ENCODE measurements at regions not wholly inside any gene's neighbourhood (a gene's known extent, or its start where the extent isn't known, plus 50 kb on each side); places are given as distances from the start of the nearest gene placed in this dataset.

DNA sequence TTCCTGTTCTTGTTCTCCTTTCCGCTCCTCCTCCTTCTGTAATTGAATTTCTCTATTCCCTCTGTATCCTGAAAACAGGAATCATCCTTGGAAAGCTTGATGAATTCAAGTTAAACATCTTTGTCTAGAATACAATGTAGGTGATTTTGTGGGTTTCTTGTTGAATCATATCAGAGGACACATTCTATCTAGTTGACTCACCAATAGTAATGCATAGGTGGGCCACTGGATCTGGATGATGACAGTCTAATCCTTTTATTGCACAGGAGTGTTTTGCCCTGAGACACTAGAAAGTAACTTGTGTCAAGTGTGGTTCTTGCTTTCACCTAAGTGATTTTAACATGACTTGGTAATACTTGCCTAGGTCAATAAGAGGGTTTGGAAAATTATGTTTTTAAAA is 164.3 kb downstream of the RFPL4B start:
- TF ChIP-seq, protein P1, sequence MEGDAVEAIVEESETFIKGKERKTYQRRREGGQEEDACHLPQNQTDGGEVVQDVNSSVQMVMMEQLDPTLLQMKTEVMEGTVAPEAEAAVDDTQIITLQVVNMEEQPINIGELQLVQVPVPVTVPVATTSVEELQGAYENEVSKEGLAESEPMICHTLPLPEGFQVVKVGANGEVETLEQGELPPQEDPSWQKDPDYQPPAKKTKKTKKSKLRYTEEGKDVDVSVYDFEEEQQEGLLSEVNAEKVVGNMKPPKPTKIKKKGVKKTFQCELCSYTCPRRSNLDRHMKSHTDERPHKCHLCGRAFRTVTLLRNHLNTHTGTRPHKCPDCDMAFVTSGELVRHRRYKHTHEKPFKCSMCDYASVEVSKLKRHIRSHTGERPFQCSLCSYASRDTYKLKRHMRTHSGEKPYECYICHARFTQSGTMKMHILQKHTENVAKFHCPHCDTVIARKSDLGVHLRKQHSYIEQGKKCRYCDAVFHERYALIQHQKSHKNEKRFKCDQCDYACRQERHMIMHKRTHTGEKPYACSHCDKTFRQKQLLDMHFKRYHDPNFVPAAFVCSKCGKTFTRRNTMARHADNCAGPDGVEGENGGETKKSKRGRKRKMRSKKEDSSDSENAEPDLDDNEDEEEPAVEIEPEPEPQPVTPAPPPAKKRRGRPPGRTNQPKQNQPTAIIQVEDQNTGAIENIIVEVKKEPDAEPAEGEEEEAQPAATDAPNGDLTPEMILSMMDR (IDR thresholded peaks at IDR 0.05) = no peak
- H3K4me2 ChIP-seq (ENCODE audit: low read length) = no peak overlapping the region
- H3K27ac ChIP-seq = no peak overlapping the region
- H3K4me1 ChIP-seq = no peaks in the 10 kb centered on the region
- H3K9ac ChIP-seq = no peak overlapping the region
- H3K9me3 ChIP-seq (ENCODE audit: control insufficient read depth, low read length) = no peaks in the 10 kb centered on the region
- H2AFZ ChIP-seq = no peak overlapping the region
- no peaks in the 10 kb centered on the region for H3K36me3 ChIP-seq (ENCODE audit: control insufficient read depth, insufficient read depth, low read length)
- no peaks in the 10 kb centered on the region for H3K79me2 ChIP-seq
- H3K27me3 ChIP-seq (ENCODE audit: control insufficient read depth, insufficient read depth, low read length) = no peaks in the 10 kb centered on the region
- H3K4me3 ChIP-seq (ENCODE audit: low read depth, low read length) = no peak overlapping the region

DNA sequence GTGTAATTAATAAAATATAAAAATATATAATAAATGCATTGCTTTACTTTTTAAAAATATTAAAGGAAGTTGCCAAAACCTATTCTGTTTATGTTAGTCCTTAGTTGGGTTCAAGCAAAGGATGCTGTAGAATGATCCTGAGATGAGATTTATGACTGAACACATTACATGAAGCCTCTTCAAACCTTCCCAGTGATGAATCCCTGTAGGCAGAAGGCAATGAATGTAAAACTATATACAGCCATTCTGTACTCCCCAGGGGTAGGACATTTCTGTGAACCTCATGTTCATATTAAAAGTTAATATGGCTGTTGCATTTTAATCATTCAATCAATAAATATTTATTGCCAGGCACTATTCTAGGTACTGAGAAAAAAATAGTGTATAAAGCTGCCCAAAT is 166.0 kb downstream of the RFPL4B start:
- Histone ChIP-seq H3K9ac (no peak overlapping the region), H3K4me3 (ENCODE audit: low read depth, low read length) (no peak overlapping the region)

DNA sequence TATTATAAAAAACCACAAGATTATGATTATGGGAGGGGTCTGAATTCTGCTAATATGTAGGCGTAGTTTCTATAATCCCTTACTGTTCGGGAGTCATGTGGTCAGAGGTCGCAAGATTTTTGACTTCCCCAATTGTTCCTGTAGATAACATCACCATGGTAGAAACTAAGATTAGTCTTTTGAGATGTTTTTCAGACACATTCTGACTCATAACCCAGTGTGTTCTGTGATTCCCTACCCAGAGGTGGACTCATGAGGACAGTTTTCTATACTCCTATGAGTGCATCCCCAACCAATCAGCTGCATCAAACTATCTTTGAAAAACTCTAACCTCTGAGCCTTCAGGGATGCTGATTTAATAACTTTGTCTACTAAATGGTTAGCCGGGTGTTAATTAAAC is 175.5 kb downstream of the RFPL4B start:
- Histone ChIP-seq H3K9ac (no peak overlapping the region), H3K36me3 (ENCODE audit: control insufficient read depth, insufficient read depth, low read length) (no peaks in the 10 kb centered on the region), H3K4me1 (no peaks in the 10 kb centered on the region), H3K4me3 (ENCODE audit: low read depth, low read length) (no peak overlapping the region), H3K27ac (no peak overlapping the region), H2AFZ (no peak overlapping the region), H3K9me3 (ENCODE audit: control insufficient read depth, low read length) (no peaks in the 10 kb centered on the region), H3K27me3 (ENCODE audit: control insufficient read depth, insufficient read depth, low read length) (no peaks in the 10 kb centered on the region), H3K79me2 (no peaks in the 10 kb centered on the region), H3K4me2 (ENCODE audit: low read length) (no peak overlapping the region)
- TF ChIP-seq, protein P1 (IDR thresholded peaks at IDR 0.05) = no peak

More for the DNA sequence above, 166.0 kb downstream of the RFPL4B start:
- Histone ChIP-seq H3K4me1 (no peaks in the 10 kb centered on the region), H2AFZ (no peak overlapping the region), H3K4me2 (ENCODE audit: low read length) (no peak overlapping the region), H3K79me2 (no peaks in the 10 kb centered on the region), H3K27me3 (ENCODE audit: control insufficient read depth, insufficient read depth, low read length) (no peaks in the 10 kb centered on the region), H3K27ac (no peak overlapping the region), H3K9me3 (ENCODE audit: control insufficient read depth, low read length) (no peaks in the 10 kb centered on the region), H3K36me3 (ENCODE audit: control insufficient read depth, insufficient read depth, low read length) (no peaks in the 10 kb centered on the region)
- TF ChIP-seq, protein P1 (IDR thresholded peaks at IDR 0.05) = no peak

DNA sequence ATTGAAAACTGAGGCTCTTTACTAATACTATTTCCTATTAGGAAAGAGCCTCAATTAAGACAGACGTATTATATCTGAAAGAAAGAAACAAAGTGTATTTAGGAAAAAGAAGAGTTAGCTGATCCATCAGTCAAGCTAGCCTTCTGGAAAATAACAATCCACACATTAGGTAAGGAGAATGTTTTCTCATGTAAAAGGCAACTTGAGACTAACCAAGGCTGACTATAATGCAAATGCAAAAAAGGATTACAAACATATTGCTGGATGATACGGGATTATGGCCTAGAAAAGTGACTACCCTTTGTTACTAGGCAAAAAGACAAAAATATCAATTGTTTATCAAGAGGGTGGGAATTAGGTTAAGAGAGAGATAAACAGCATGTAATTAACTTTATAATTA is 176.9 kb downstream of the RFPL4B start:
- Histone ChIP-seq H3K27me3 (ENCODE audit: control insufficient read depth, insufficient read depth, low read length) (no peaks in the 10 kb centered on the region), H3K36me3 (ENCODE audit: control insufficient read depth, insufficient read depth, low read length) (no peaks in the 10 kb centered on the region), H3K4me3 (ENCODE audit: low read depth, low read length) (no peak overlapping the region), H3K4me2 (ENCODE audit: low read length) (no peak overlapping the region), H3K9me3 (ENCODE audit: control insufficient read depth, low read length) (no peaks in the 10 kb centered on the region), H3K79me2 (no peaks in the 10 kb centered on the region), H2AFZ (no peak overlapping the region), H3K9ac (no peak overlapping the region), H3K27ac (no peak overlapping the region), H3K4me1 (no peaks in the 10 kb centered on the region)
- TF ChIP-seq, protein P1 (IDR thresholded peaks at IDR 0.05) = no peak

DNA sequence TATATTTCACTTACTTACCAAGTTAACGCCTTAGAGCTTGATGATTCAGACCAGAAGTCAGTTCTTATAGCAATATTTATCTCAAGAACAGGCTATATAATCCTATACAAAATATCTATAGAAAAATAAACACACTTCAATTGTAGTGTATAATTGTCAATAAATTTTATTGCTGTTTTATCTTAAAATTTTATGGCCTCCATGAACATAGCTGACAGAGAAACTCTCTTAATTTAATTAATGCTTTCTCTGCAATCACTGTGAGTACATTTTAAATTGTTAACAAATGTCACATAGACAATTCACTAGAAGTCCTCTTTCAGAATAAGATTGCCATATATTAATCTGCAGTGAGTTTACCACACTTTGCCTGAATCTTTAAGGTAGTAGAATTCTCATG is 178.6 kb downstream of the RFPL4B start:
- Histone ChIP-seq H3K4me2 (ENCODE audit: low read length) (no peak overlapping the region), H2AFZ (no peak overlapping the region), H3K9ac (no peak overlapping the region), H3K4me3 (ENCODE audit: low read depth, low read length) (no peak overlapping the region), H3K27ac (no peak overlapping the region), H3K27me3 (ENCODE audit: control insufficient read depth, insufficient read depth, low read length) (no peaks in the 10 kb centered on the region), H3K9me3 (ENCODE audit: control insufficient read depth, low read length) (no peaks in the 10 kb centered on the region), H3K79me2 (no peaks in the 10 kb centered on the region), H3K4me1 (no peaks in the 10 kb centered on the region), H3K36me3 (ENCODE audit: control insufficient read depth, insufficient read depth, low read length) (no peaks in the 10 kb centered on the region)
- TF ChIP-seq, protein P1 (IDR thresholded peaks at IDR 0.05) = no peak
